Ishikawa (cell line): ENCODE measurements at regions not wholly inside any gene's neighbourhood (a gene's known extent, or its start where the extent isn't known, plus 50 kb on each side); places are given as distances from the start of the nearest gene placed in this dataset.

Source experiments
- CEBPB ChIP-seq: IDR thresholded peaks from 2 replicates; pipeline ENCODE4 v1.6.1; 2012
- CREB1 ChIP-seq: IDR thresholded peaks from 2 replicates; pipeline ENCODE4 v1.6.1; 2012; ENCODE audit warnings: low read depth
- EGR1 ChIP-seq: IDR thresholded peaks from 2 replicates; pipeline ENCODE4 v1.6.1; 2012
- EP300 ChIP-seq: IDR thresholded peaks from 2 replicates; pipeline ENCODE4 v1.6.1; 2012; ENCODE audit warnings: borderline replicate concordance
- FOXM1 ChIP-seq: IDR thresholded peaks from 2 replicates; pipeline ENCODE4 v1.6.1; 2012; ENCODE audit warnings: low read depth, borderline replicate concordance
- MAX ChIP-seq: IDR thresholded peaks from 2 replicates; pipeline ENCODE4 v1.6.1; 2012
- NFIC ChIP-seq: IDR thresholded peaks from 2 replicates; pipeline ENCODE4 v1.6.1; 2012
- RAD21 ChIP-seq: IDR thresholded peaks from 2 replicates; pipeline ENCODE4 v1.6.1; 2012; ENCODE audit warnings: low read depth
- REST ChIP-seq: IDR thresholded peaks from 2 replicates; pipeline ENCODE4 v1.6.1; 2012; ENCODE audit warnings: low read depth, mild to moderate bottlenecking
- TAF1 ChIP-seq: IDR thresholded peaks from 2 replicates; pipeline ENCODE4 v1.6.1; 2012; ENCODE audit warnings: low read depth, mild to moderate bottlenecking
- TCF12 ChIP-seq: IDR thresholded peaks from 2 replicates; pipeline ENCODE4 v1.6.1; 2012; ENCODE audit warnings: low read depth
- TEAD4 ChIP-seq: IDR thresholded peaks from 2 replicates; pipeline ENCODE4 v1.6.1; 2012
- USF1 ChIP-seq: IDR thresholded peaks from 2 replicates; pipeline ENCODE4 v1.6.1; 2012
- YY1 ChIP-seq: IDR thresholded peaks from 2 replicates; pipeline ENCODE4 v1.6.1; 2012; ENCODE audit warnings: low read depth
- ZBTB7A ChIP-seq: IDR thresholded peaks from 2 replicates; pipeline ENCODE4 v1.6.1; 2012; ENCODE audit warnings: low read depth

GRCh38 chr7:46723003-46723402 lies 801.9 kb upstream of the IGFBP3 start:
- TF ChIP-seq TAF1 (no peak), TCF12 (no peak), CEBPB (no peak), MAX (no peak), ZBTB7A (no peak), REST (no peak), YY1 (no peak), CREB1 (no peak), TEAD4 (no peak), USF1 (no peak), EGR1 (no peak), EP300 (no peak), NFIC (no peak), FOXM1 (no peak), RAD21 (no peak)

- TF ChIP-seq TEAD4 (no peak), NFIC (no peak), FOXM1 (peak; percentile 39; the same call in 1 of the 2 replicates), CREB1 (no peak)
Measured at GRCh38 chr7:46720761-46721160, 799.7 kb upstream of the IGFBP3 start.

GRCh38 chr7:46719616-46720015 lies 798.5 kb upstream of the IGFBP3 start:
- no peak for TF ChIP-seq MAX
- TF ChIP-seq USF1: no peak
- no peak for TF ChIP-seq NFIC
- no peak for TF ChIP-seq REST
- no peak for TF ChIP-seq TEAD4
- no peak for TF ChIP-seq ZBTB7A
- no peak for TF ChIP-seq CEBPB
- no peak for TF ChIP-seq FOXM1
- TF ChIP-seq RAD21: no peak
- no peak for TF ChIP-seq EP300
- no peak for TF ChIP-seq EGR1
- no peak for TF ChIP-seq YY1
- no peak for TF ChIP-seq CREB1
- TF ChIP-seq TCF12: no peak
- no peak for TF ChIP-seq TAF1

- TF ChIP-seq USF1: peak; percentile 80
- TF ChIP-seq RAD21: no peak
Measured at GRCh38 chr7:46716926-46717325, 795.9 kb upstream of the IGFBP3 start.

- no peak for TF ChIP-seq NFIC
- TF ChIP-seq EP300: no peak
- TF ChIP-seq TAF1: no peak
- TF ChIP-seq CREB1: no peak
- no peak for TF ChIP-seq REST
- TF ChIP-seq TCF12: no peak
Measured at GRCh38 chr7:46715579-46715978, 794.5 kb upstream of the IGFBP3 start.
